Common myeloid progenitor, CD34-positive (primary cell): ENCODE measurements at regions not wholly inside any gene's neighbourhood (a gene's known extent, or its start where the extent isn't known, plus 50 kb on each side); places are given as distances from the start of the nearest gene placed in this dataset.

Experiments used
- CTCF ChIA-PET: fragments of 350-600 bp; sonication (Branson Sonifier 250); formaldehyde crosslinking; loops from one replicate; lab custom pipeline; 2021; ENCODE audit warnings: antibody characterized with exemption; lab: Charles Lee
- POLR2A ChIA-PET: fragments of 350-600 bp; sonication (Branson Sonifier 250); formaldehyde crosslinking; loops from one replicate; lab custom pipeline; 2021; ENCODE audit warnings: antibody characterized with exemption; lab: Charles Lee
- DNase-seq, 3 donors: peaks; one replicate each; pipeline versions ENCODE4 v3.0.0 to v3.0.0-alpha.2; 2013
- H3K27ac ChIP-seq, 2 experiments: 1 replicate in 1 of 2; 2 replicates in 1 of 2; pipeline ENCODE4 v1.7.0; 2013; ENCODE audit warnings: inconsistent platforms in 2 of 2, low read length in 2 of 2, mild to moderate bottlenecking in 2 of 2, low read depth in 1 of 2, moderate library complexity in 1 of 2; ENCODE audit not compliant: severe bottlenecking in 2 of 2, insufficient read depth in 1 of 2, poor library complexity in 1 of 2
- H3K27me3 ChIP-seq, 5 experiments: replicated peaks in 2 of 5; 1 replicate in 3 of 5; 2 replicates in 2 of 5; pipeline versions ENCODE4 v1.6.1 to v1.7.0; 2013; ENCODE audit warnings: low read length in 4 of 5, mild to moderate bottlenecking in 2 of 5, moderate library complexity in 2 of 5, inconsistent platforms in 1 of 5; ENCODE audit not compliant: insufficient read depth in 5 of 5, control insufficient read depth in 4 of 5
- H3K36me3 ChIP-seq, 4 experiments: 1 replicate in 2 of 4; 2 replicates in 2 of 4; pipeline versions ENCODE4 v1.6.1 to v1.7.0; 2013; ENCODE audit warnings: low read length in 3 of 4, control low read depth in 1 of 4, mild to moderate bottlenecking in 1 of 4; ENCODE audit not compliant: control insufficient read depth in 4 of 4, insufficient read depth in 4 of 4
- H3K4me1 ChIP-seq, 4 experiments: 1 replicate in 3 of 4; 2 replicates in 1 of 4; pipeline versions ENCODE4 v1.6.1 to v1.7.1; 2013; ENCODE audit warnings: low read length in 3 of 4, mild to moderate bottlenecking in 3 of 4, control low read depth in 1 of 4, inconsistent platforms in 1 of 4, moderate library complexity in 1 of 4; ENCODE audit not compliant: control insufficient read depth in 4 of 4, insufficient read depth in 4 of 4; ENCODE audit errors: control extremely low read depth in 1 of 4
- H3K4me3 ChIP-seq, 7 experiments: 1 replicate in 4 of 7; 2 replicates in 3 of 7; pipeline versions ENCODE4 v1.5.1 to v1.7.0; 2013; ENCODE audit warnings: mild to moderate bottlenecking in 7 of 7, low read length in 6 of 7, moderate library complexity in 6 of 7, inconsistent platforms in 2 of 7, low read depth in 2 of 7, control low read depth in 1 of 7; ENCODE audit not compliant: insufficient read depth in 4 of 7, control insufficient read depth in 1 of 7; ENCODE audit errors: extremely low read depth in 1 of 7
- H3K9me3 ChIP-seq, 5 experiments: 1 replicate in 4 of 5; 2 replicates in 1 of 5; pipeline versions ENCODE4 v1.6.1 to v1.7.1; 2013; ENCODE audit warnings: low read length in 4 of 5, mild to moderate bottlenecking in 2 of 5, inconsistent platforms in 1 of 5, low read depth in 1 of 5, moderate library complexity in 1 of 5; ENCODE audit not compliant: control insufficient read depth in 4 of 5, insufficient read depth in 2 of 5; ENCODE audit errors: control extremely low read depth in 1 of 5
- WGBS: methylation state at CpG from one replicate; pipeline ENCODE4 v1.1.5; 2013; ENCODE audit not compliant: insufficient coverage; 5-methylcytosine and 5-hydroxymethylcytosine counted together

DNA sequence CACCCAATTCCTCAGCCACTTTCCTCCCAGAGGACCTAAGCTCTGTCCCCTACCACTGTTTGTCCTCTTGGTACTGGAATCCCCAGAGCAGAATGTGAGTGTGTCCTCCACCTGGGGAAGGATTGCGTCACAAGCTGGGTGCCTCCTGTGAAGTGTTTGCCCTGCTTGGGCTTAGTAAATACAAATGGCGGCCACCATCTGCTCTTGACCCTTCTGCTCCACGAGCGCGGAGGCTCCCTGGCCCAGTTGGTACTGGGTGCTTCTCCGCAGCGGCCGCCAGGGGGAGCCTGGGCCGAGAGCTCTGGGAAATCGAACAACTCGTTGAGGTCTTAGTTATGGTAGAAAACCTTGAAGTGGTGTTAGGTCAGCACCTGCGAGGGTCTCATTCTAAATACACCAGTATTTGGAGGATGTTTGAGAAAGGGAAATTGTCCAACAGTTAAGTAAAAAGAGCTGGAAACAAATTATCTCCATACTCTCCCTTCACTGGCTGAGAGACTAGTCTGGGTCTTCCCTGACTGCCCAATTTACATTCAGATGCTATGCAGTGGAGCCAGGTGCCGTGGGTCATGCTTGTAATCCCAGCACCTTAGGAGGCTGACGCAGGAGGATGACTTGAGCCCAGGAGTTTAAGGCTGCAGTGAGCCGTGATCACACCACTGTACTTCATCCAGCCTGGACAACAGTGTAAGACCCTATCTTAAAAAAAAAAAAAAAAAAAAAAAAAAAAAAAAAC, 74.6 kb upstream of the TEAD1 start:
- Histone ChIP-seq H3K27me3 (peaks cover 3 to 21% (median 11%) of the 10 kb centered on the region in 5 experiments), H3K36me3 (no peaks in the 10 kb centered on the region), H3K27ac (no peak overlapping the region), H3K9me3 (no peaks in the 10 kb centered on the region), H3K4me1 (no peaks in the 10 kb centered on the region), H3K4me3 (no peak overlapping the region)
- ChIA-PET POLR2A (no interaction called here), CTCF (interaction anchor here (0.7 to 5.3 kb wide), 18 partner anchors 10 to 299 kb away, joined by 3 to 53 read pairs (median 4); no protein-coding TSS in a partner anchor)
- DNase-seq: peak; percentile 17 to 34 (median 24)
- 49% methylated on average over 8 of the region's 15 CpGs for WGBS

DNA sequence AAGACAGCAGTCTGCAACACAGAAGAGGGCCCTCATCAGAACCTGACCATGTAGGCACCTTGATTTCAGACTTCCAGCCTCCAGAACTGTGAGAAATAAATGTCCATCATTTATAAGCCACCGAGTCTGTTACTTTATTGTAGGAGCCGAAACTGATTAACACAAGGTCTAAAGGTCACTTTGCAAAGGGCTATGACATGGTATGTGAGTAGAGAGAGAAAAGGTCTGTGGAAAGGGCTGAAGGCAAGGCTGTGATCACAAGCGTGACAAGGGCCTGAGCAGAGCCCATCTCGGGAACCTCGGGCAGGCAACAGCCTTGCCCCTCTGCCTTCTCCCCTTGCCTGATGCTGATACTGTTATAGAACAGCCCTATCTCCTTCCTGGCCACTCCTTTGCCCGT, 73.4 kb upstream of the TEAD1 start:
- peaks cover 3 to 26% (median 11%) of the 10 kb centered on the region in 5 experiments for H3K27me3 ChIP-seq
- ChIA-PET POLR2A (no interaction called here), CTCF (interaction anchor here (1.2 to 5.3 kb wide), 3 partner anchors 9 to 290 kb away, joined by 3 to 53 read pairs (median 14); no protein-coding TSS in a partner anchor)
- no peak for DNase-seq
- no peaks in the 10 kb centered on the region for H3K4me1 ChIP-seq
- WGBS: 83% methylated on average over 5 of the region's 6 CpGs
- no peak overlapping the region for H3K4me3 ChIP-seq
- H3K36me3 ChIP-seq: no peaks in the 10 kb centered on the region
- H3K9me3 ChIP-seq: no peaks in the 10 kb centered on the region
- no peak overlapping the region for H3K27ac ChIP-seq

GRCh38 chr11:12602421-12602820, 71.8 kb upstream of the TEAD1 start:
- CTCF ChIA-PET: interaction anchor here (0.8 to 5.3 kb wide), 3 partner anchors 7 to 288 kb away, joined by 3 to 53 read pairs (median 3); no protein-coding TSS in a partner anchor

GRCh38 chr11:12603143-12604088, 70.8 kb upstream of the TEAD1 start:
- no peaks in the 10 kb centered on the region for H3K9me3 ChIP-seq
- H3K27ac ChIP-seq: no peak overlapping the region
- no peaks in the 10 kb centered on the region for H3K4me1 ChIP-seq
- H3K36me3 ChIP-seq: no peaks in the 10 kb centered on the region
- no peak for DNase-seq
- no CpG with 5 or more reads among the region's 3 CpGs for WGBS
- H3K4me3 ChIP-seq: no peak overlapping the region
- peaks cover 1 to 32% (median 11%) of the 10 kb centered on the region in 5 experiments for H3K27me3 ChIP-seq
- POLR2A ChIA-PET: no interaction called here
- CTCF ChIA-PET: interaction anchor here (0.6 to 5.3 kb wide), 2 partner anchors 63 to 287 kb away, joined by 3 to 53 read pairs; no protein-coding TSS in a partner anchor

More at GRCh38 chr11:12602421-12602820, 71.8 kb upstream of the TEAD1 start:
- Histone ChIP-seq H3K27me3 (peaks cover 3 to 32% (median 11%) of the 10 kb centered on the region in 5 experiments), H3K4me3 (no peak overlapping the region), H3K36me3 (no peaks in the 10 kb centered on the region), H3K4me1 (no peaks in the 10 kb centered on the region), H3K27ac (no peak overlapping the region), H3K9me3 (no peaks in the 10 kb centered on the region)
- WGBS: 85% methylated on average over 3 of the region's 4 CpGs
- POLR2A ChIA-PET: no interaction called here
- no peak for DNase-seq

- H3K4me1 ChIP-seq: no peaks in the 10 kb centered on the region
- no peak overlapping the region for H3K27ac ChIP-seq
- H3K4me3 ChIP-seq: no peak overlapping the region
- no CpG with 5 or more reads among the region's 1 CpG for WGBS
- H3K9me3 ChIP-seq: peaks cover 0 to 1% (median 0%) of the 10 kb centered on the region in 5 experiments
- no peak for DNase-seq
- POLR2A ChIA-PET: no interaction called here
- H3K36me3 ChIP-seq: no peaks in the 10 kb centered on the region
- H3K27me3 ChIP-seq: peaks cover 1 to 28% (median 9%) of the 10 kb centered on the region in 5 experiments
- CTCF ChIA-PET: no interaction called here
Measured at GRCh38 chr11:12604557-12605153, 69.6 kb upstream of the TEAD1 start.

- no peak overlapping the region for H3K27ac ChIP-seq
- H3K36me3 ChIP-seq: no peaks in the 10 kb centered on the region
- 96% methylated on average over 2 of the region's 2 CpGs for WGBS
- POLR2A ChIA-PET: no interaction called here
- DNase-seq: no peak
- H3K9me3 ChIP-seq: peaks cover 0 to 13% (median 0%) of the 10 kb centered on the region in 5 experiments
- peaks cover 0 to 24% (median 5%) of the 10 kb centered on the region in 5 experiments for H3K27me3 ChIP-seq
- H3K4me1 ChIP-seq: no peaks in the 10 kb centered on the region
- no peak overlapping the region for H3K4me3 ChIP-seq
- CTCF ChIA-PET: no interaction called here
Measured at GRCh38 chr11:12606597-12606996, 67.6 kb upstream of the TEAD1 start.
